Panc1 (cell line): ENCODE measurements at regions not wholly inside any gene's neighbourhood (a gene's known extent, or its start where the extent isn't known, plus 50 kb on each side); places are given as distances from the start of the nearest gene placed in this dataset.

Experiments
- ATAC-seq: fragments of 200-7000 bp; cut with Tn5 transposase; 2 replicates; pipeline ENCODE4 v1.9.1; 2020; ENCODE audit warnings: mild to moderate bottlenecking, moderate library complexity
- BruUV-seq: library from RNA; stranded (reverse); fragments of 400-500 nt; replicated peaks from 2 replicates; lab custom pipeline; 2021; lab: Mats Ljungman, UMichigan
- CTCF ChIA-PET: fragments of 300-600 bp; sonication (Branson Sonifier 250); formaldehyde crosslinking; loops from one replicate; lab custom pipeline; 2022; ENCODE audit warnings: antibody characterized with exemption; lab: Charles Lee
- POLR2A ChIA-PET: fragments of 300-600 bp; sonication (Branson Sonifier 250); formaldehyde crosslinking; loops from one replicate; lab custom pipeline; 2022; ENCODE audit warnings: antibody characterized with exemption; lab: Charles Lee
- DNase-seq: peaks from one replicate; pipeline ENCODE4 v3.0.0-alpha.2; 2010; ENCODE audit warnings: low read depth, low spot score
- H3K27ac ChIP-seq: 2 replicates; pipeline ENCODE4 v1.5.1; 2011; ENCODE audit warnings: mild to moderate bottlenecking, low read length, inconsistent platforms
- H3K27me3 ChIP-seq: fragments of 200-500 bp; sonication (Bioruptor generic); 2 replicates; pipeline ENCODE4 v1.6.0; 2014; ENCODE audit warnings: low read length, inconsistent platforms; ENCODE audit not compliant: control insufficient read depth, insufficient read depth
- H3K36me3 ChIP-seq: fragments of 200-500 bp; sonication (Bioruptor generic); 2 replicates; pipeline ENCODE4 v1.5.1; 2014; ENCODE audit warnings: inconsistent platforms, mild to moderate bottlenecking, low read length, moderate library complexity; ENCODE audit not compliant: control insufficient read depth, insufficient read depth
- H3K4me1 ChIP-seq: 2 replicates; pipeline ENCODE4 v1.5.1; 2011; ENCODE audit warnings: inconsistent platforms, mild to moderate bottlenecking, low read length, moderate library complexity; ENCODE audit not compliant: control insufficient read depth, insufficient read depth
- H3K4me3 ChIP-seq, 2 experiments: 2 replicates each; pipeline ENCODE4 v1.5.1; 2011 to 2012; ENCODE audit warnings: low read depth in 2 of 2, low read length in 2 of 2, mild to moderate bottlenecking in 2 of 2, inconsistent platforms in 1 of 2, moderate library complexity in 1 of 2
- H3K9me3 ChIP-seq: fragments of 200-500 bp; sonication (Bioruptor generic); 2 replicates; pipeline ENCODE4 v1.5.1; 2014; ENCODE audit warnings: low read depth, mild to moderate bottlenecking, inconsistent platforms, low read length, moderate library complexity; ENCODE audit not compliant: control insufficient read depth, insufficient read depth
- POLR2AphosphoS5 ChIP-seq: IDR thresholded peaks from 2 replicates; pipeline ENCODE4 v1.6.1; 2012; ENCODE audit warnings: mild to moderate bottlenecking, low read depth, low read length, moderate library complexity
- SIN3A ChIP-seq: IDR thresholded peaks from 2 replicates; pipeline ENCODE4 v1.6.1; 2012; ENCODE audit warnings: low read depth, mild to moderate bottlenecking, low read length, moderate library complexity, borderline replicate concordance; ENCODE audit not compliant: insufficient read depth
- TCF7L2 ChIP-seq: IDR thresholded peaks from 2 replicates; pipeline ENCODE4 v1.6.1; 2011; ENCODE audit warnings: mild to moderate bottlenecking, low read depth, low read length, inconsistent platforms
- in situ Hi-C: cut with HindIII; loops from 2 replicates; pipeline ENCODE4 v1.10.0; 2016; ENCODE audit warnings: low sequenced_read_pairs, low pct_unique_long_range_greater_than_20kb
- intact Hi-C: fragments of 100-400 bp; cut with micrococcal nuclease; formaldehyde crosslinking; loops from one replicate; pipeline ENCODE4 v1.10.0; 2022; ENCODE audit not compliant: unreplicated experiment
- TF ChIP-seq, protein P1 (sequence below): fragments of 450-650 bp; IDR thresholded peaks from 2 replicates; pipeline ENCODE4 v1.5.1; 2017; ENCODE audit warnings: mild to moderate bottlenecking
- TF ChIP-seq, protein P2 (sequence below), 2 experiments: IDR thresholded peaks; 2 replicates each; pipeline ENCODE4 v1.6.1; 2011 to 2012; ENCODE audit warnings: low read depth in 2 of 2, control low read depth in 1 of 2, low read length in 1 of 2, mild to moderate bottlenecking in 1 of 2, moderate library complexity in 1 of 2; ENCODE audit not compliant: insufficient read depth in 1 of 2

DNA sequence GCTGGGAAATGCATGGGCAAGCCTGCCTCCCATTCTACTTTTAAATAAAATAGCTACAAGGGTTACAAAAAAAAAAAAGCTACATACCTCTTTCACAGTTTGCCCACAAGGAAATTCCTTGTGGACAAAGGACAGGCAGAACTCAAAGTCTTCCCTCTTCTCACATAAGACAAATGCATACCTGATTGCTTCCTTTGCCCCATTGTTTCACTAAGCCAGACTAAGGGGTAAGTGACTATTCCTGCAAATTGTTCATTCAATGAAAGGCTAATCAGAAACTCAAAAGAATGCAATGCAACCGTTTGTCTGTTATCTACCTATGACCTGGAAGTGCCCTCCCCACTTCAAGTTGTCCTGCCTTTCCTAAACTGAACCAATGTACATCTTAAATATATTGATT, 780.6 kb downstream of the FAM133A start:
- in situ Hi-C loops (no loop called here), intact Hi-C loops (no loop called here)
- Histone ChIP-seq H3K27ac (no peak overlapping the region), H3K9me3 (no peaks in the 10 kb centered on the region), H3K4me1 (no peaks in the 10 kb centered on the region), H3K27me3 (no peaks in the 10 kb centered on the region), H3K36me3 (no peaks in the 10 kb centered on the region), H3K4me3 (no peak overlapping the region)
- BruUV-seq = no TSS peak
- DNase-seq = no peak
- CTCF ChIA-PET = interaction anchor here (0.7 kb wide), 1 partner anchor 35 kb away, joined by 3 read pairs; no protein-coding TSS in a partner anchor
- no peak for ATAC-seq
- POLR2A ChIA-PET = no interaction called here
- TF ChIP-seq SIN3A = no peak
- no peak for TF ChIP-seq TCF7L2
- TF ChIP-seq, protein P1, sequence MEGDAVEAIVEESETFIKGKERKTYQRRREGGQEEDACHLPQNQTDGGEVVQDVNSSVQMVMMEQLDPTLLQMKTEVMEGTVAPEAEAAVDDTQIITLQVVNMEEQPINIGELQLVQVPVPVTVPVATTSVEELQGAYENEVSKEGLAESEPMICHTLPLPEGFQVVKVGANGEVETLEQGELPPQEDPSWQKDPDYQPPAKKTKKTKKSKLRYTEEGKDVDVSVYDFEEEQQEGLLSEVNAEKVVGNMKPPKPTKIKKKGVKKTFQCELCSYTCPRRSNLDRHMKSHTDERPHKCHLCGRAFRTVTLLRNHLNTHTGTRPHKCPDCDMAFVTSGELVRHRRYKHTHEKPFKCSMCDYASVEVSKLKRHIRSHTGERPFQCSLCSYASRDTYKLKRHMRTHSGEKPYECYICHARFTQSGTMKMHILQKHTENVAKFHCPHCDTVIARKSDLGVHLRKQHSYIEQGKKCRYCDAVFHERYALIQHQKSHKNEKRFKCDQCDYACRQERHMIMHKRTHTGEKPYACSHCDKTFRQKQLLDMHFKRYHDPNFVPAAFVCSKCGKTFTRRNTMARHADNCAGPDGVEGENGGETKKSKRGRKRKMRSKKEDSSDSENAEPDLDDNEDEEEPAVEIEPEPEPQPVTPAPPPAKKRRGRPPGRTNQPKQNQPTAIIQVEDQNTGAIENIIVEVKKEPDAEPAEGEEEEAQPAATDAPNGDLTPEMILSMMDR = no peak
- no peak for TF ChIP-seq POLR2AphosphoS5
- TF ChIP-seq, protein P2, sequence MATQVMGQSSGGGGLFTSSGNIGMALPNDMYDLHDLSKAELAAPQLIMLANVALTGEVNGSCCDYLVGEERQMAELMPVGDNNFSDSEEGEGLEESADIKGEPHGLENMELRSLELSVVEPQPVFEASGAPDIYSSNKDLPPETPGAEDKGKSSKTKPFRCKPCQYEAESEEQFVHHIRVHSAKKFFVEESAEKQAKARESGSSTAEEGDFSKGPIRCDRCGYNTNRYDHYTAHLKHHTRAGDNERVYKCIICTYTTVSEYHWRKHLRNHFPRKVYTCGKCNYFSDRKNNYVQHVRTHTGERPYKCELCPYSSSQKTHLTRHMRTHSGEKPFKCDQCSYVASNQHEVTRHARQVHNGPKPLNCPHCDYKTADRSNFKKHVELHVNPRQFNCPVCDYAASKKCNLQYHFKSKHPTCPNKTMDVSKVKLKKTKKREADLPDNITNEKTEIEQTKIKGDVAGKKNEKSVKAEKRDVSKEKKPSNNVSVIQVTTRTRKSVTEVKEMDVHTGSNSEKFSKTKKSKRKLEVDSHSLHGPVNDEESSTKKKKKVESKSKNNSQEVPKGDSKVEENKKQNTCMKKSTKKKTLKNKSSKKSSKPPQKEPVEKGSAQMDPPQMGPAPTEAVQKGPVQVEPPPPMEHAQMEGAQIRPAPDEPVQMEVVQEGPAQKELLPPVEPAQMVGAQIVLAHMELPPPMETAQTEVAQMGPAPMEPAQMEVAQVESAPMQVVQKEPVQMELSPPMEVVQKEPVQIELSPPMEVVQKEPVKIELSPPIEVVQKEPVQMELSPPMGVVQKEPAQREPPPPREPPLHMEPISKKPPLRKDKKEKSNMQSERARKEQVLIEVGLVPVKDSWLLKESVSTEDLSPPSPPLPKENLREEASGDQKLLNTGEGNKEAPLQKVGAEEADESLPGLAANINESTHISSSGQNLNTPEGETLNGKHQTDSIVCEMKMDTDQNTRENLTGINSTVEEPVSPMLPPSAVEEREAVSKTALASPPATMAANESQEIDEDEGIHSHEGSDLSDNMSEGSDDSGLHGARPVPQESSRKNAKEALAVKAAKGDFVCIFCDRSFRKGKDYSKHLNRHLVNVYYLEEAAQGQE (IDR thresholded peaks at IDR 0.05; ENCODE audit: insufficient read depth in 1 of 2, low read depth in 2 of 2, low read length in 1 of 2) = no peak

DNA sequence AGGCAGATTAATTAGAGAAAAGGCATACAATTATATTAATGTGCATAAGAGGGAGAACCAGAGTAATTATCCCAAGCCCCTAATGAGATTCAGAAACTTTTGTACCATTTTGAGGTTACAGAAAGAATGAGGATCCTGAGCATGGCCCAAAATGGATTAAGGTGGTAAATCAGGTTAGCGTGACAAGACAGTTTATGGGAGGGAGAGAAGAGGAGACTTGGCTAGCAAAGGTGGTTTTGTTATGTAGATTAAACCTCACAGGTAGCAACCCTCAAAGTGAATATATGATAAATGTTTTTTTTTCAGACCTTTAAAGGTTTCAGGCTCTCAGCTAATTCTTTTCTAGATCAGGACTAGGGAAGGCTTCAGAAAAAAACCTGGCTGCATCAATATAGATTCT, 781.8 kb downstream of the FAM133A start:
- H3K9me3 ChIP-seq = no peaks in the 10 kb centered on the region
- no peak overlapping the region for H3K27ac ChIP-seq
- in situ Hi-C loops (no loop called here), intact Hi-C loops (no loop called here)
- no peak for ATAC-seq
- no peaks in the 10 kb centered on the region for H3K4me1 ChIP-seq
- BruUV-seq = no TSS peak
- no peak overlapping the region for H3K4me3 ChIP-seq
- CTCF ChIA-PET = no interaction called here
- no peak for TF ChIP-seq TCF7L2
- TF ChIP-seq POLR2AphosphoS5 = no peak
- no peak for TF ChIP-seq SIN3A
- TF ChIP-seq, protein P1 = no peak
- TF ChIP-seq, protein P2 (IDR thresholded peaks at IDR 0.05; ENCODE audit: insufficient read depth in 1 of 2, low read depth in 2 of 2, low read length in 1 of 2) = no peak
- DNase-seq = no peak
- no peaks in the 10 kb centered on the region for H3K36me3 ChIP-seq
- POLR2A ChIA-PET = no interaction called here
- H3K27me3 ChIP-seq = no peaks in the 10 kb centered on the region
